Muscle layer of duodenum (tissue), 2 donors: ENCODE measurements at regions not wholly inside any gene's neighbourhood (a gene's known extent, or its start where the extent isn't known, plus 50 kb on each side); places are given as distances from the start of the nearest gene placed in this dataset.

Source experiments
- H3K27ac ChIP-seq: one replicate; pipeline ENCODE4 v1.7.0; 2013; ENCODE audit warnings: mild to moderate bottlenecking, low read length
- H3K27me3 ChIP-seq: one replicate; pipeline ENCODE4 v1.7.0; 2013; ENCODE audit warnings: low read depth, mild to moderate bottlenecking, control low read depth, low read length
- H3K36me3 ChIP-seq, 2 donors: one replicate each; pipeline ENCODE4 v1.7.0; 2013; ENCODE audit warnings: low read length in 2 of 2, control low read depth in 1 of 2, mild to moderate bottlenecking in 1 of 2; ENCODE audit not compliant: insufficient read depth in 2 of 2, control insufficient read depth in 1 of 2
- H3K4me1 ChIP-seq, 2 donors: one replicate each; pipeline ENCODE4 v1.7.0; 2013; ENCODE audit warnings: low read length in 2 of 2, mild to moderate bottlenecking in 2 of 2, control low read depth in 1 of 2, moderate library complexity in 1 of 2; ENCODE audit not compliant: insufficient read depth in 2 of 2, control insufficient read depth in 1 of 2
- H3K4me3 ChIP-seq, 2 donors: one replicate each; pipeline ENCODE4 v1.7.0; 2013; ENCODE audit warnings: low read length in 2 of 2, low read depth in 1 of 2, mild to moderate bottlenecking in 1 of 2
- H3K9me3 ChIP-seq, 2 donors: one replicate each; pipeline ENCODE4 v1.7.0; 2013; ENCODE audit warnings: low read length in 2 of 2, control low read depth in 1 of 2, mild to moderate bottlenecking in 1 of 2; ENCODE audit not compliant: control insufficient read depth in 1 of 2
- donor health status: healthy.

GRCh38 chr13:99834246-99834645 lies 137.3 kb downstream of the ZIC5 start:
- H3K9me3 ChIP-seq: no peaks in the 10 kb centered on the region
- no peaks in the 10 kb centered on the region for H3K4me1 ChIP-seq
- H3K27me3 ChIP-seq: no peaks in the 10 kb centered on the region
- no peaks in the 10 kb centered on the region for H3K36me3 ChIP-seq
- no peak overlapping the region for H3K4me3 ChIP-seq
- no peak overlapping the region for H3K27ac ChIP-seq

GRCh38 chr13:99832347-99832746 lies 139.2 kb downstream of the ZIC5 start:
- Histone ChIP-seq H3K27ac (no peak overlapping the region), H3K36me3 (no peaks in the 10 kb centered on the region), H3K4me1 (no peaks in the 10 kb centered on the region), H3K9me3 (no peaks in the 10 kb centered on the region), H3K4me3 (no peak overlapping the region), H3K27me3 (no peaks in the 10 kb centered on the region)

GRCh38 chr13:99830931-99831330 lies 140.6 kb downstream of the ZIC5 start:
- H3K27me3 ChIP-seq: no peaks in the 10 kb centered on the region
- H3K4me1 ChIP-seq: no peaks in the 10 kb centered on the region
- H3K36me3 ChIP-seq: no peaks in the 10 kb centered on the region
- H3K27ac ChIP-seq: no peak overlapping the region
- no peaks in the 10 kb centered on the region for H3K9me3 ChIP-seq
- H3K4me3 ChIP-seq: no peak overlapping the region

GRCh38 chr13:99829593-99830239 lies 141.9 kb downstream of the ZIC5 start:
- H3K9me3 ChIP-seq: no peaks in the 10 kb centered on the region
- no peaks in the 10 kb centered on the region for H3K27me3 ChIP-seq
- H3K4me1 ChIP-seq: no peaks in the 10 kb centered on the region
- no peak overlapping the region for H3K4me3 ChIP-seq
- no peak overlapping the region for H3K27ac ChIP-seq
- H3K36me3 ChIP-seq: no peaks in the 10 kb centered on the region

GRCh38 chr13:99829161-99829560 lies 142.4 kb downstream of the ZIC5 start:
- Histone ChIP-seq H3K36me3 (no peaks in the 10 kb centered on the region), H3K4me3 (no peak overlapping the region), H3K27ac (no peak overlapping the region), H3K27me3 (no peaks in the 10 kb centered on the region), H3K9me3 (no peaks in the 10 kb centered on the region), H3K4me1 (no peaks in the 10 kb centered on the region)

- Histone ChIP-seq H3K27ac (no peak overlapping the region), H3K9me3 (peaks cover under 1 to 2% of the 10 kb centered on the region in 2 donors), H3K27me3 (no peaks in the 10 kb centered on the region), H3K4me3 (no peak overlapping the region), H3K4me1 (no peaks in the 10 kb centered on the region), H3K36me3 (no peaks in the 10 kb centered on the region)
Measured at GRCh38 chr13:99828735-99829134, 142.8 kb downstream of the ZIC5 start.

- H3K4me1 ChIP-seq: no peaks in the 10 kb centered on the region
- no peak overlapping the region for H3K27ac ChIP-seq
- no peaks in the 10 kb centered on the region for H3K36me3 ChIP-seq
- no peaks in the 10 kb centered on the region for H3K27me3 ChIP-seq
- H3K4me3 ChIP-seq: no peak overlapping the region
- H3K9me3 ChIP-seq: peaks cover 5% of the 10 kb centered on the region in 2 donors
Measured at GRCh38 chr13:99828123-99828522, 143.4 kb downstream of the ZIC5 start.

- H3K9me3 ChIP-seq: peaks cover 5 to 11% of the 10 kb centered on the region in 2 donors
Measured at GRCh38 chr13:99827011-99827772, 144.4 kb downstream of the ZIC5 start.

GRCh38 chr13:99823961-99824360 lies 147.6 kb downstream of the ZIC5 start:
- no peak overlapping the region for H3K27ac ChIP-seq
- no peaks in the 10 kb centered on the region for H3K4me1 ChIP-seq
- H3K4me3 ChIP-seq: no peak overlapping the region
- H3K9me3 ChIP-seq: peaks cover 5 to 13% of the 10 kb centered on the region in 2 donors
- H3K27me3 ChIP-seq: no peaks in the 10 kb centered on the region
- no peaks in the 10 kb centered on the region for H3K36me3 ChIP-seq

More at GRCh38 chr13:99827011-99827772, 144.4 kb downstream of the ZIC5 start:
- no peaks in the 10 kb centered on the region for H3K4me1 ChIP-seq
- H3K4me3 ChIP-seq: no peak overlapping the region
- no peaks in the 10 kb centered on the region for H3K27me3 ChIP-seq
- H3K27ac ChIP-seq: no peak overlapping the region
- H3K36me3 ChIP-seq: no peaks in the 10 kb centered on the region

- Histone ChIP-seq H3K4me3 (no peak overlapping the region), H3K9me3 (peaks cover 5 to 13% of the 10 kb centered on the region in 2 donors), H3K27ac (no peak overlapping the region), H3K4me1 (no peaks in the 10 kb centered on the region), H3K27me3 (no peaks in the 10 kb centered on the region), H3K36me3 (no peaks in the 10 kb centered on the region)
Measured at GRCh38 chr13:99822820-99823219, 148.7 kb downstream of the ZIC5 start.

- Histone ChIP-seq H3K4me1 (no peaks in the 10 kb centered on the region), H3K36me3 (no peaks in the 10 kb centered on the region)
Measured at GRCh38 chr13:99821741-99822140, 149.8 kb downstream of the ZIC5 start.

More at GRCh38 chr13:99821741-99822140, 149.8 kb downstream of the ZIC5 start:
- Histone ChIP-seq H3K9me3 (peaks cover 5 to 13% of the 10 kb centered on the region in 2 donors), H3K4me3 (no peak overlapping the region), H3K27me3 (no peaks in the 10 kb centered on the region), H3K27ac (no peak overlapping the region)
